GM21825 (cell line): ENCODE measurements at regions not wholly inside any gene's neighbourhood (a gene's known extent, or its start where the extent isn't known, plus 50 kb on each side); places are given as distances from the start of the nearest gene placed in this dataset.

Source experiments
- ATAC-seq: cut with Tn5 transposase; IDR thresholded peaks from one replicate; pipeline ENCODE4 v1.9.1; 2021; ENCODE audit warnings: mild to moderate bottlenecking, moderate library complexity; ENCODE audit not compliant: unreplicated experiment

DNA sequence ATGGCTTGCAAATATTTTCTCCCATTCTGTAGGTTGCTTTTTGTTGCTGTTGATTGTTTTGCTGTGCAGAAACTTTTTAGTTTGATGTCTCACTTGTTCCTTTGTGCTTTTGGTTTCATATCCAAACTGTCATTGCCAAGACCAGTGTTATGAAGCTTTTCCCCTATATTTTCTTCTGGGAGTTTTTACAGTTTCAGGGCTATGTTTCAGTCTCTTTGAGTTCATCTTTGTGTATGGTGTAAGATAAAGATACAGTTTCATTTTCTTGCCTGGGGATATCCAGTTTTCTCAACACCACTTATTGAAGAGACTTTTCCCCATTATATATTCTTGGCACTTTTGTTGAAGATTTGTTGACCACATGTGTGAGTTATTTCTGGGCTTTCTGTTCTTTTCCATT lies 139.9 kb downstream of the MRPL57 start:
- no peak for ATAC-seq

DNA sequence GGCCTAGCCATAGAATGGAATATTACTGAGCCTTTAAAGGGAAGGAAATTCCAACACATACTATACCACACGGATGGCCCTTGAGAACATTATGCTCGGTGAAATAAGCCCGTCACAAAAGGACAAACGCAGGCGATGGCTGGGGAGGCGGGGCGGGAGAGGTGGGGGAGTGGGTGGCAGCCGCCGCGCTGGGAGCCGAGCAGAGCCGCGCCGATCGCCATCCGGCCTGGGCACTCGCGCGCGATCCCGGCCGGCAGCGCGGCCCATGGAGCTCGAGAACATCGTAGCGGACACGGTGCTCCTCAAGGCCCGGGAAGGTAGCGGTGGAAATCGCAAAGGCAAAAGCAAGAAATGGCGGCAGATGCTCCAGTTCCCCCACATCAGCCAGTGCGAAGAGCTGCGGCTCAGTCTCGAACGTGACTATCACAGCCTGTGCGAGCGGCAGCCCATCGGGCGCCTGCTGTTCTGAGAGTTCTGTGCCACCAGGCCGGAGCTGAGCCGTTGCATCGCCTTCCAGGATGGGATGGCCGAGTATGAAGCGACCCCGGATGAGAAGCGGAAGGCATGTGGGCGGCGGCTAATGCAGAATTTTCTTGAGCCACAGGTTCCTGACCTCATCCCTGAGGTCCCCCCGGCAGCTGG lies 140.1 kb downstream of the ZDHHC20 start:
- no peak for ATAC-seq

DNA sequence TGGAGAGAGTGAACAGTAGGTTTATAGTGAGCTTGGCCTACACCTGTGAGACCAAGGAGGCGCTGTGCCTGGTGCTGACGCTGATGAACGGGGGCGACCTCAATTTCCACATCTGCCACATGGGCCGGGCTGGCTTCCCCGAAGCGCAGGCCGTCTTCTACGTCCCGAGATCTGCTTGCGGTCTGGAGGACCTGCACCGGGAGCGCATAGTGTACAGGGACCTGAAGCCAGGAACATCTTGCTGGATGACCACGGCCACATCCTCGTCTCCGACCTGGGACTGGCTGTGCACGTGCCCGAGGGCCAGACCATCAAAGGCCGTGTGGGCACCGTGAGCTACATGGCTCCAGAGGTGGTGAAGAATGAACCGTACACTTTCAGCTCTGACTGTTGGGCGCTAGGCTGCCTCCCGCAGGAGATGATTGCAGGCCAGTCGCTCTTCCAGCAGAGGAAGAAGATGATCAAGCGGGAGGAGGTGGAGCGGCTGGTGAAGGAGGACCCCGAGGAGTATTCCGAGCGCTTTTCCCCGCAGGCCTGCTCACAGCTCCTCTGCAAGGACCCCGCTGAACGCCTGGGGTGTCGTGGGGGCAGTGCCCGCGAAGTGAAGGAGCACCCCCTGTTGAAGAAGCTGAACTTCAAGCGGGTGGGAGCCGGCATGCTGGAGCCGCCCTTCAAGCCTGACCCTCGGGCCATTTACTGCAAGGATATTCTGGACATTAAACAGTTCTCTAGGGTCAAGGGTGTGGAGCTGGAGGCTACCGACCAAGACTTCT lies 139.0 kb downstream of the ZDHHC20 start:
- no peak for ATAC-seq

DNA sequence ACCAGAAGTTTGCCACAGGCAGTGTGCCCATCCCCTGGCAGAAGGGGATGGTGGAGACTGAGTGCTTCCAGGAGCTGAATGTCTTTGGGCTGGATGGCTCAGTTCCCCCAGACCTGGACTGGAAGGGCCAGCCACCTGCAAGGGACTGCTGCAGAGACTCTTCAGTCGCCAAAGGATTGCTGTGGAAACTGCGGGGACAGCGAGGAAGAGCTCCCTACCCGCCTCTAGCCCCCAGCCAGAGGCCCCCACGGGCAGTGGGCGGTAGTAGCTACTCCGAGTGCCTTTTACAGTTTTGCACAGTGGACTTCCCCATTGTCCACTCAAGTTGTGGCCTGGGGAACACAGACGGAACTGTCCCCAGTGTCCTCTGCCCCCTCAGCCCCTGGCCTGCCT lies 138.5 kb downstream of the ZDHHC20 start:
- ATAC-seq: no peak

DNA sequence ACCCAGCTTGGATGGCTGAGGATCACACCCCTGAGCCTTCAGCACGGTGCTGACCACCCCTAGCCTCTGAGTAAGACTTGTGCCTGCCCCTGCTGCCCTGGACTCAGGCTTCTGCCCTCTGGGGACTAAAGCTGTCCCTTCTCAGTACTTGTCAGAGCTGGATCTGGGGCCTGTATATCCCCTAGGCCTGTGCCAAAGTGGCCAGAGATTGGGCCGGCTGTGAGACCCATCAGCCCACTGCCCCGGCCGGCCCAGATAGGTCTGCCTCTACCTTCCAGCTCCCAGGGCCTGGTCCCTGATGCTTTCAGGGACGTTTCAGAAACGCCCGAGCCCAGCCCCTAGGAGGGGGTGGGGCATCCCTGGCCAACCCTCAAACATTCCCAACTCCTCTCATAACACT lies 137.8 kb downstream of the ZDHHC20 start:
- ATAC-seq: no peak

DNA sequence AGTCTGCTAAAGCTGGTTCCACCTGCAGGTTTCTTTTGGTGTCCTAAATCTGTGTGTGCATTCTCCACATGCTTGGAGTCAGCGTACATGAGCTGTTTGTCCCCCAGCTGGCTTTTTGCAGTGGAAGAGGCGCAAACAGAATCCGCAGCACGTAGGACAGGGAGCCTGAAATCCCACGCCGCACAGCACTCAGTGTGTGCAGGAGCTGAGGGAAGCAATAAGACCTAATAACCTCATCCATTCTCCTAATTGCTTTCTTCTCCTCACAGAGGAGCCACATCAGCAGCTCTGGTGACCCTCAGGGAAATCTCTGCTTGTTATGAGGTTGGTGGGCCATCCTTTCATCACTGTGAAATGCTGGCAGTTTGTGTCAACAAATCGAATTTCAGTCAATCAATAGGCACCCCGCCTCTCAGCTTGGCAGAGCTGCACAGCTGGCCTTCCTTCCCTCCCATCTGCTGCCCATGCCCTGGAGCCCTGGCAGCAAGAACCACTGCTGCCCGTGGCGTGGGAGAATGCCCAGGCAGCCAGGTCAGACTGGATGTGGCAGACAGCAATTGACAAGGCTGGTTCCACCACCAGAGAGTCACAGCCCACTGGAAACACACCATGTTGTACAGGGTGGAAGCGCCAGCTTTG lies 136.7 kb downstream of the ZDHHC20 start:
- ATAC-seq: no peak
